Psoas muscle (tissue), 7 donors: ENCODE measurements at regions not wholly inside any gene's neighbourhood (a gene's known extent, or its start where the extent isn't known, plus 50 kb on each side); places are given as distances from the start of the nearest gene placed in this dataset.

Source experiments
- ATAC-seq, 4 donors: fragments of 200-7000 bp; cut with Tn5 transposase; one replicate each; pipeline ENCODE4 v1.9.1; 2020; ENCODE audit warnings: moderate library complexity in 3 of 4, mild to moderate bottlenecking in 2 of 4
- DNase-seq, 2 donors: peaks; one replicate each; pipeline ENCODE4 v3.0.0-alpha.2; 2020
- H3K27ac ChIP-seq: fragments of 200-600 bp; one replicate; pipeline ENCODE4 v1.8.0; 2022
- H3K27me3 ChIP-seq, 3 donors: fragments of 200-600 bp in 1 of 3; one replicate each; pipeline versions ENCODE4 v1.6.1 to v1.8.0; 2013 to 2022; ENCODE audit warnings: low read length in 2 of 3, mild to moderate bottlenecking in 2 of 3, moderate library complexity in 1 of 3; ENCODE audit not compliant: insufficient read depth in 3 of 3
- H3K36me3 ChIP-seq, 2 donors: fragments of 200-600 bp in 1 of 2; one replicate each; pipeline versions ENCODE4 v1.6.1 to v1.8.0; 2013 to 2022; ENCODE audit warnings: low read depth in 1 of 2, mild to moderate bottlenecking in 1 of 2, moderate library complexity in 1 of 2; ENCODE audit not compliant: insufficient read depth in 1 of 2
- H3K4me1 ChIP-seq: fragments of 200-600 bp; one replicate; pipeline ENCODE4 v1.8.0; 2022
- H3K4me3 ChIP-seq: fragments of 200-600 bp; one replicate; pipeline ENCODE4 v1.8.0; 2022; ENCODE audit warnings: mild to moderate bottlenecking
- H3K9me3 ChIP-seq: fragments of 200-600 bp; one replicate; pipeline ENCODE4 v1.8.0; 2022
- CTCF ChIP-seq: fragments of 200-600 bp; IDR thresholded peaks from one replicate; pipeline ENCODE4 v1.8.0; 2022; ENCODE audit warnings: antibody characterized with exemption
- WGBS, 3 donors: extraction: QIAGEN DNeasy Blood & Tissue Kit; methylation state at CpG; one replicate each; pipeline versions ENCODE4 v1.1.6 to v1.1.7; 2013; 5-methylcytosine and 5-hydroxymethylcytosine counted together
- intact Hi-C, 2 donors: fragments of 100-400 bp; cut with DNase I; formaldehyde crosslinking; loops; one replicate each; pipeline versions ENCODE4 v1.11.0 to v1.14.2; 2022
- donor health status: healthy with polysubstance abuse.
- donor health status: DM: no; HTN: no; CAD: no; lungs with moderate emphysema.
- donor health status: Bipolar disorder and iron deficiency.
- donor health status: healthy.
- donor health status: DM: yes; HTN: yes; CAD: no.
- donor health status: DM: no; HTN: no; CAD: no.
- donor health status: DM: yes; HTN: yes; CAD: no.

GRCh38 chr12:20134652-20135051 is 233.7 kb upstream of the PDE3A start:
- H3K27me3 ChIP-seq = no peaks in the 10 kb centered on the region
- intact Hi-C loops = no loop called here
- H3K36me3 ChIP-seq = no peaks in the 10 kb centered on the region
- H3K27ac ChIP-seq = no peak overlapping the region
- H3K4me3 ChIP-seq = no peak overlapping the region
- WGBS, 3 donors = 58 to 80% (median 75%) methylated on average over 3 of the region's 3 CpGs
- DNase-seq (no peak), ATAC-seq (no peak)
- H3K9me3 ChIP-seq = no peaks in the 10 kb centered on the region
- no peak for TF ChIP-seq CTCF
- H3K4me1 ChIP-seq = no peaks in the 10 kb centered on the region

GRCh38 chr12:20140751-20141150 is 227.6 kb upstream of the PDE3A start:
- TF ChIP-seq CTCF = no peak
- intact Hi-C loops = no loop called here
- H3K27me3 ChIP-seq = no peaks in the 10 kb centered on the region
- no peaks in the 10 kb centered on the region for H3K36me3 ChIP-seq
- no peaks in the 10 kb centered on the region for H3K9me3 ChIP-seq
- no peak overlapping the region for H3K27ac ChIP-seq
- no peak overlapping the region for H3K4me3 ChIP-seq
- DNase-seq (no peak), ATAC-seq (no peak)
- no peaks in the 10 kb centered on the region for H3K4me1 ChIP-seq
- WGBS, 3 donors = 86 to 91% (median 86%) methylated on average over 3 of the region's 3 CpGs

- 76 to 85% (median 82%) methylated on average over 1 of the region's 1 CpG for WGBS, 3 donors
- no peak for ATAC-seq
Measured at GRCh38 chr12:20142316-20142715, 226.0 kb upstream of the PDE3A start.

GRCh38 chr12:20142956-20143355 is 225.4 kb upstream of the PDE3A start:
- intact Hi-C loops = no loop called here
- Histone ChIP-seq H3K9me3 (no peaks in the 10 kb centered on the region), H3K27ac (no peak overlapping the region), H3K4me1 (no peaks in the 10 kb centered on the region), H3K4me3 (no peak overlapping the region), H3K27me3 (no peaks in the 10 kb centered on the region), H3K36me3 (no peaks in the 10 kb centered on the region)
- no peak for ATAC-seq
- 23 to 35% (median 26%) methylated on average over 3 of the region's 3 CpGs for WGBS, 3 donors
- DNase-seq = no peak
- TF ChIP-seq CTCF = no peak

More at GRCh38 chr12:20142316-20142715, 226.0 kb upstream of the PDE3A start:
- Histone ChIP-seq H3K36me3 (no peaks in the 10 kb centered on the region), H3K9me3 (no peaks in the 10 kb centered on the region), H3K4me1 (no peaks in the 10 kb centered on the region), H3K27me3 (no peaks in the 10 kb centered on the region), H3K27ac (no peak overlapping the region), H3K4me3 (no peak overlapping the region)
- DNase-seq = no peak
- intact Hi-C loops = no loop called here
- no peak for TF ChIP-seq CTCF

GRCh38 chr12:20144341-20144740 is 224.0 kb upstream of the PDE3A start:
- intact Hi-C loops = no loop called here
- no peak overlapping the region for H3K27ac ChIP-seq
- no peaks in the 10 kb centered on the region for H3K4me1 ChIP-seq
- H3K36me3 ChIP-seq = no peaks in the 10 kb centered on the region
- no peak for TF ChIP-seq CTCF
- 52 to 64% (median 54%) methylated on average over 3 of the region's 3 CpGs for WGBS, 3 donors
- ATAC-seq (no peak), DNase-seq (no peak)
- H3K27me3 ChIP-seq = no peaks in the 10 kb centered on the region
- no peak overlapping the region for H3K4me3 ChIP-seq
- no peaks in the 10 kb centered on the region for H3K9me3 ChIP-seq
